Activated CD8-positive, alpha-beta T cell treated with anti-CD3 and anti-CD28 coated beads, Interleukin-2, amount 10 ng/mL, durations not matched to agents 7 days and 5 days (primary cell): ENCODE measurements at regions not wholly inside any gene's neighbourhood (a gene's known extent, or its start where the extent isn't known, plus 50 kb on each side); places are given as distances from the start of the nearest gene placed in this dataset.
"Not testable (repeated sequence)": the region's sequence is repeated elsewhere in the genome, so short reads cannot be mapped to it uniquely, and the experiment has no call there.

ENCODE experiments used
- ATAC-seq: fragments of 150-1000 bp; cut with Tn5 transposase; one replicate; pipeline ENCODE4 v1.10.0; 2021; ENCODE audit warnings: moderate library complexity
- CTCF ChIA-PET: fragments of 350-600 bp; sonication (Branson Sonifier 250); formaldehyde crosslinking; loops from one replicate; lab custom pipeline; 2021; ENCODE audit warnings: antibody characterized with exemption; lab: Charles Lee
- POLR2A ChIA-PET: fragments of 350-600 bp; sonication (Branson Sonifier 250); formaldehyde crosslinking; loops from one replicate; lab custom pipeline; 2021; ENCODE audit warnings: antibody characterized with exemption; lab: Charles Lee
- DNase-seq: peaks from one replicate; pipeline ENCODE4 v3.0.0-alpha.2; 2020
- H3K27ac Mint-ChIP-seq: one replicate; pipeline ENCODE4 v1.8.0; 2021; ENCODE audit warnings: mild to moderate bottlenecking, mixed read lengths
- H3K27me3 Mint-ChIP-seq: one replicate; pipeline ENCODE4 v1.8.0; 2021; ENCODE audit warnings: low read depth, mixed read lengths
- H3K36me3 Mint-ChIP-seq: one replicate; pipeline ENCODE4 v1.8.0; 2021; ENCODE audit warnings: low read depth, mixed read lengths
- H3K4me1 Mint-ChIP-seq: one replicate; pipeline ENCODE4 v1.8.0; 2021; ENCODE audit warnings: low read depth, mixed read lengths
- H3K4me3 Mint-ChIP-seq: one replicate; pipeline ENCODE4 v1.8.0; 2021; ENCODE audit warnings: mild to moderate bottlenecking, mixed read lengths
- H3K9me3 Mint-ChIP-seq: one replicate; pipeline ENCODE4 v1.8.0; 2022; ENCODE audit warnings: mixed read lengths; ENCODE audit not compliant: insufficient read depth

GRCh38 chr18:25490316-25490715, 138.3 kb upstream of the ZNF521 start:
- POLR2A ChIA-PET = no interaction called here
- DNase-seq = no peak
- Mint-ChIP-seq H3K36me3 (no peaks in the 10 kb centered on the region), H3K9me3 (no peaks in the 10 kb centered on the region), H3K4me3 (no peak overlapping the region), H3K27ac (no peak overlapping the region), H3K4me1 (no peaks in the 10 kb centered on the region), H3K27me3 (no peaks in the 10 kb centered on the region)
- CTCF ChIA-PET = no interaction called here
- no peak for ATAC-seq

- ATAC-seq (no peak), DNase-seq (no peak)
- no peak overlapping the region for H3K4me3 Mint-ChIP-seq
- no peaks in the 10 kb centered on the region for H3K4me1 Mint-ChIP-seq
- H3K36me3 Mint-ChIP-seq = no peaks in the 10 kb centered on the region
- no peaks in the 10 kb centered on the region for H3K27me3 Mint-ChIP-seq
- no peak overlapping the region for H3K27ac Mint-ChIP-seq
- peaks cover 7% of the 10 kb centered on the region for H3K9me3 Mint-ChIP-seq
- ChIA-PET CTCF (no interaction called here), POLR2A (no interaction called here)
Measured at GRCh38 chr18:25473008-25473407, 121.0 kb upstream of the ZNF521 start.

GRCh38 chr18:25470756-25471524, 119.0 kb upstream of the ZNF521 start:
- H3K4me3 Mint-ChIP-seq, H3K27ac Mint-ChIP-seq, H3K9me3 Mint-ChIP-seq, H3K27me3 Mint-ChIP-seq, CTCF ChIA-PET, H3K36me3 Mint-ChIP-seq, H3K4me1 Mint-ChIP-seq, ATAC-seq, POLR2A ChIA-PET, DNase-seq: not testable (repeated sequence)

- Mint-ChIP-seq H3K36me3 (no peaks in the 10 kb centered on the region), H3K4me1 (no peaks in the 10 kb centered on the region), H3K4me3 (no peak overlapping the region), H3K27ac (no peak overlapping the region), H3K9me3 (peaks cover 4% of the 10 kb centered on the region), H3K27me3 (no peaks in the 10 kb centered on the region)
- POLR2A ChIA-PET = no interaction called here
- CTCF ChIA-PET = no interaction called here
- ATAC-seq (no peak), DNase-seq (no peak)
Measured at GRCh38 chr18:25470062-25470461, 118.1 kb upstream of the ZNF521 start.

- ChIA-PET POLR2A (no interaction called here), CTCF (no interaction called here)
- no peaks in the 10 kb centered on the region for H3K4me1 Mint-ChIP-seq
- peaks cover 4% of the 10 kb centered on the region for H3K9me3 Mint-ChIP-seq
- DNase-seq (no peak), ATAC-seq (no peak)
- no peak overlapping the region for H3K27ac Mint-ChIP-seq
- H3K36me3 Mint-ChIP-seq = no peaks in the 10 kb centered on the region
- H3K27me3 Mint-ChIP-seq = no peaks in the 10 kb centered on the region
- H3K4me3 Mint-ChIP-seq = no peak overlapping the region
Measured at GRCh38 chr18:25469489-25469888, 117.5 kb upstream of the ZNF521 start.

GRCh38 chr18:25467226-25467987, 115.4 kb upstream of the ZNF521 start:
- CTCF ChIA-PET = no interaction called here
- peaks cover 4% of the 10 kb centered on the region for H3K9me3 Mint-ChIP-seq
- no peak overlapping the region for H3K27ac Mint-ChIP-seq
- ATAC-seq (no peak), DNase-seq (no peak)
- H3K4me3 Mint-ChIP-seq = no peak overlapping the region
- H3K27me3 Mint-ChIP-seq = no peaks in the 10 kb centered on the region
- no peaks in the 10 kb centered on the region for H3K4me1 Mint-ChIP-seq
- no peaks in the 10 kb centered on the region for H3K36me3 Mint-ChIP-seq
- POLR2A ChIA-PET = no interaction called here

- ATAC-seq = no peak
- no peaks in the 10 kb centered on the region for H3K9me3 Mint-ChIP-seq
- H3K4me3 Mint-ChIP-seq = no peak overlapping the region
- no peaks in the 10 kb centered on the region for H3K36me3 Mint-ChIP-seq
- CTCF ChIA-PET = no interaction called here
- H3K4me1 Mint-ChIP-seq = no peaks in the 10 kb centered on the region
- no peak overlapping the region for H3K27ac Mint-ChIP-seq
- no peak for DNase-seq
- POLR2A ChIA-PET = no interaction called here
- no peaks in the 10 kb centered on the region for H3K27me3 Mint-ChIP-seq
Measured at GRCh38 chr18:25465152-25465732, 113.3 kb upstream of the ZNF521 start.

GRCh38 chr18:25464227-25464626, 112.3 kb upstream of the ZNF521 start:
- H3K36me3 Mint-ChIP-seq = no peaks in the 10 kb centered on the region
- H3K4me3 Mint-ChIP-seq = no peak overlapping the region
- no peaks in the 10 kb centered on the region for H3K27me3 Mint-ChIP-seq
- DNase-seq (no peak), ATAC-seq (no peak)
- no peaks in the 10 kb centered on the region for H3K4me1 Mint-ChIP-seq
- H3K9me3 Mint-ChIP-seq = no peaks in the 10 kb centered on the region
- ChIA-PET CTCF (no interaction called here), POLR2A (no interaction called here)
- H3K27ac Mint-ChIP-seq = no peak overlapping the region

- ChIA-PET CTCF (no interaction called here), POLR2A (no interaction called here)
- no peak overlapping the region for H3K27ac Mint-ChIP-seq
- no peaks in the 10 kb centered on the region for H3K4me1 Mint-ChIP-seq
- H3K27me3 Mint-ChIP-seq = no peaks in the 10 kb centered on the region
- no peaks in the 10 kb centered on the region for H3K36me3 Mint-ChIP-seq
- ATAC-seq = no peak
- DNase-seq = no peak
- H3K9me3 Mint-ChIP-seq = no peaks in the 10 kb centered on the region
- H3K4me3 Mint-ChIP-seq = no peak overlapping the region
Measured at GRCh38 chr18:25463726-25464125, 111.8 kb upstream of the ZNF521 start.

GRCh38 chr18:25459814-25460213, 107.8 kb upstream of the ZNF521 start:
- Mint-ChIP-seq H3K4me1 (no peaks in the 10 kb centered on the region), H3K4me3 (no peak overlapping the region), H3K36me3 (no peaks in the 10 kb centered on the region), H3K27me3 (no peaks in the 10 kb centered on the region), H3K27ac (no peak overlapping the region), H3K9me3 (no peaks in the 10 kb centered on the region)
- no peak for ATAC-seq
- no peak for DNase-seq
- POLR2A ChIA-PET = no interaction called here
- CTCF ChIA-PET = no interaction called here

- DNase-seq (no peak), ATAC-seq (no peak)
- ChIA-PET POLR2A (no interaction called here), CTCF (no interaction called here)
- Mint-ChIP-seq H3K4me1 (no peaks in the 10 kb centered on the region), H3K27ac (no peak overlapping the region), H3K9me3 (no peaks in the 10 kb centered on the region), H3K27me3 (no peaks in the 10 kb centered on the region), H3K4me3 (no peak overlapping the region), H3K36me3 (no peaks in the 10 kb centered on the region)
Measured at GRCh38 chr18:25457601-25458000, 105.6 kb upstream of the ZNF521 start.

GRCh38 chr18:25457126-25457525, 105.2 kb upstream of the ZNF521 start:
- CTCF ChIA-PET = no interaction called here
- H3K4me1 Mint-ChIP-seq = no peaks in the 10 kb centered on the region
- ATAC-seq = no peak
- no peak overlapping the region for H3K27ac Mint-ChIP-seq
- POLR2A ChIA-PET = no interaction called here
- no peaks in the 10 kb centered on the region for H3K36me3 Mint-ChIP-seq
- H3K9me3 Mint-ChIP-seq = no peaks in the 10 kb centered on the region
- no peak for DNase-seq
- no peak overlapping the region for H3K4me3 Mint-ChIP-seq
- no peaks in the 10 kb centered on the region for H3K27me3 Mint-ChIP-seq
